GM19452 (cell line): ENCODE measurements at regions not wholly inside any gene's neighbourhood (a gene's known extent, or its start where the extent isn't known, plus 50 kb on each side); places are given as distances from the start of the nearest gene placed in this dataset.

Experiments
- ATAC-seq: cut with Tn5 transposase; IDR thresholded peaks from one replicate; pipeline ENCODE4 v1.9.1; 2021; ENCODE audit not compliant: unreplicated experiment

DNA sequence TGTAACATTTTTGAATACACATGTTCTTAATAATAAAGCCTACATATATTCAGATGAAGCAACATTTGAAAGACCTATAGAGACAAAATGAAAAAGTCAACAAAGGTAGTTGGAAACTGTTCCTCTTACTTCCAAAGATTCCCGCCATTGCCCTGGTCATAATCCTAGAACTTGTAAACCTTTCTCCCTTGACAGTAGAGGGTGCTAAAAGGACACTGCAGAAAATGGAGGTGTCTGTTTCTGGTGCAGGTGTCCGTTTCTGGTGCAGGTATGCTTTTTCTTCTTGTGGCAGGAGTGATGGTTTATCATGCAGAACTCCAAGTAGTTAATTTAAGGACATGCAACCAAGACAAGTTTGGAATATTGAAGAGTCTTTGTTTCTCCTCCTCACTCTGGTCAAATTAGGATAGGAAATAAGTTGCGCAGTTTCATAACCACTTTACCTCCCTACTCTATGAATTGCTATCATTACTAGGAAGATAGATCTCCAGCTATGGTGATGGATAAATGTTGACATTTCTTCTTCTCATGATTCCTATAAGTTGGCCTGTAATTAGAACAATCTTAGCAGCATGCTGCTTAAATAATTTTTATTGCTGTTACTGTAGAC lies 56.0 kb upstream of the FAM174A start:
- ATAC-seq: no peak

DNA sequence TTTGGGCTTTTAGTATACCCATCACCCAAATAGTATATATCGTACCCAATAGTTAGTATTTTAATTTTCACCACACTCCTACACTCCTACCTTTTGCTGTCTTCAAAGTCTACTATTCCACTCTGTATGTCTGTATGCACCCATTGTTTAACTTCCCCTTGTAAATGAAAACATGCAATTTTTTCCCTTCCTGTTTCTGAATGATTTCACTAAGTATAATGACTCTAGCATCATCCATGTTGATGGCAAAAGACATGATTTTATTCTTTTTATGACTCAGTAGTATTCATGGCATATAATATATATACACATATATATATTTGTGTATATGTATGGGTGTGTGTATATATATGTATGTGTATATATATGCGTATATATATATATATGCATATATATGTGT lies 63.1 kb upstream of the FAM174A start:
- no peak for ATAC-seq

DNA sequence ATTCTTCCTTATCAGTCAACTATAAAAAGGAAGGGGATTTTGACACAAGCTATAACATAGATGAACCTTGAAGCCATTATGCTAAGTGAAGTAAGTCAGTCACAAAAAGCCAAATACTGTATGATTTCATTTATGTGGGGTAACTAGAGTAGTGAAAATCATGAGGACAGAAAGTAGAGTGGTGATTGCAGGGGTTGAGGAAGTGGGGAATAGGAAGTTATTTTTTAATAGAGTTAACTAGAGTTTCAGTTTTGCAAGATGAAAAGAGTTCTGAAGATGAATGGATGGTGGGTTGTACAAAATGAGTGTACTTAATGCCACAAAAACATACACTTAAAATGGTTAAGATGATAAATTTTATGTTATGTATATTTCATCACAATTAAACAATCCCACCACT lies 65.4 kb upstream of the FAM174A start:
- peak; percentile 96 for ATAC-seq

DNA sequence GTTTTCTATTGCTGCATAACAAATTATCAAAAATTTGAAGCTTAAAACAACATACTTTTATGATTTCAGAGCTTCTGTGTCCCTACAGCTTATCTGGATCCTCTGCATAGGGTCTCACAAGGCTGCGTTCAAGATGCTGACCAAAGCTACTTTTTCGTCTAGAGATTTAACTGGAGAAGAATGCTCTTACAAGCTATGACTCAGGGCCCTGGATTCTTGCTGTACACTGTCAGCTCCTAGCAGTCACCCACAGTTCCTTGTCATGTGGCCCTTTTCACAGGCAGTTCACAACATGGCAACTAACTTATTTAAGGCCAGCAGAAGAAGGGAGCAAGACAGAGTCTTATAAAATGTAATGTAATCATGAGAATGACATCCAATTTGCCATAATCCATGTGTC lies 70.8 kb upstream of the FAM174A start:
- ATAC-seq: no peak

DNA sequence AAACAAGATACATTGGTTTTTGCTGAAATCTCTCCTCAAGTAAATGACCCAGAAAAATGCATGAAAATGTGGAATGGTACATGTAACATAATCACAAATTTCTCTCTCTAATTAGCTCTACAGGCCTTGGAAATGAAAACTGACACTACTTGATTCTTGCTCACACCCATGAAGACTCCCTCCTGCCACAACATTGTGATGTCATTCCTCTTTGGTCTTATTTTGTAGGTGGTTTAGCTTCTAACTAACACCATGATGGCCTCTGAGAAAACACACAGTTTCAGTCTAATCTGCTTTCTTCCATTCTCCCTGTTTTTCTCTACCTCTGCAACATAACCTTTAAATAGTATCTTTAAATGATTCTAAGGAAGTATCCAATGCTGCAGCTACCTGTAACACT lies 78.6 kb upstream of the FAM174A start:
- no peak for ATAC-seq

DNA sequence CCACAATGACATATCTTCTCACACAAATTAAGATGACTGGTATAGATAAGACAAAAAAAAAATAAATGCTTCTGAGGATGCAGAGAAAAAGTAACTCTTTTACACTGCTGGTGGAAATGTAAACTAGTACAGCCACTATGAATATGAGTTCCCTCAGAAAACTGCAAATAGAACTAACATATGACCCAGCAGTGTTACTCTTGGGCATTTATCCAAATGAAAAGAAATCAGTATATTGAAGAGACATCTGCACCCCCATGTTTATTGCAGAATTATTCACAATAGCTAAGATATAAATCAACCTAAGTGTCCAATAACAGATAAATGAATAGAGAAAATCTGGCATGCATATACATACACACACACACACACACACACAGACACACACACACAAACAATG lies 83.0 kb upstream of the FAM174A start:
- ATAC-seq: no peak

DNA sequence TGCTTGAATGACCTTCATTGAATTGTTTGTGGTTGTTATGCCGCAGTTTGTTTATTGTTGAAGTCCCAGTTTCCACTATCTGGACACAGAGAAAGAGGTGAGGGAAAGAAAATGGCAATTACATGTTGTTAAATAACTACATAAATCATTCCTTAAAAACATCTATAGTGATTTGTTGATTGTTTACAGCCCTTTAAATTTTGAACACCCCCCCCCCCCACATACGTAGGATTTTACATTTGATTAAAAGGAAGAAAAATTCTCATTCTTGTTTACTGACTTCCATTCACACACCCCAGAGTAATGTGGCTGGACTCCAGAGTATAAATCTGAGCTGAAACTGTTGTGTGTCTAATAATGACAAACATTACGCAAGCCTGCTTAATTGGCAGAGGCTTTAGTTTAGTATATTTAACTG lies 87.1 kb upstream of the FAM174A start:
- ATAC-seq: no peak

DNA sequence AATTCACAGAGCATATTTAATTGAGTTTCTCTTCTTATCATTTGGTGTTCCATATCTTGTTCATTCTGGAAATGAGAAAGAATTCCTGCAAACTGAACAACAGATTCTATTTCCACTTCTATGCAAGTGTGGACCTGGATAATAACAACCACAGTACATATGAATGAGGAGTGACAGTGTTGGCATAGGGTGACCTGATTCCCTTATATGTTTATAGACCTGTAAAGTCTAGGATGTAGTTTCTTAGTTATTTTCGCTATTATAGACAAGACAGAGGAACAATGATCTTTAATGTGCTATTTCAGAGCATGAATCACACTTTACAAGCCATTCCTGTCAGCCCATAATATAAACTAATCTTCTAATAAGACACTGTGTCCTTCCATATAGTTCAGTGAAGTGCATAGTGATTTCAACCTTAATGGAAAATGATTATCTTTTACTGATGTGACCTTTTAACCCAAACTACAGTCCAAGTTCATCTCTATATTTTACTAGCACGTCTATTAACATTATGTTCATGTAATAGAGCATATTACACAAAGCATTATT lies 88.2 kb upstream of the FAM174A start:
- ATAC-seq: no peak

DNA sequence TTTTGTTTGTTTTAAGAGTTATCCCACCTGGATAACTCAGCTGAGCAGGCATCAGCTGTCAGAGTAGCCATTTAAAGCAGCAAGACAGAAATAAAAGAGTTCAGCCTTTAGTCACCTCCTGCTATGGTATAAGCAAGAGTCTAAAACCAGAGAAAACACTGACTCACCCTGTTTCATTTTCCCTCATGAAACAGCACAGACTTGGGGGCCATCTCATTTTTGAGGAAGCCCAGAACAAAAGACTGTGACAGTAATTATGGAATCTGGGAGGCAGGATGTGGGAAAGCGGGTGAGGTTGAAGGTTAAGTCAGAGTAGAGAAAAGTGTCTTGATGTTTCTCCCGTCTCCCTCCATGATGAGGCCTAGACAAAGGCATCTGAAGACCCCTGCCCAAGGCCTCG lies 90.2 kb upstream of the FAM174A start:
- no peak for ATAC-seq

DNA sequence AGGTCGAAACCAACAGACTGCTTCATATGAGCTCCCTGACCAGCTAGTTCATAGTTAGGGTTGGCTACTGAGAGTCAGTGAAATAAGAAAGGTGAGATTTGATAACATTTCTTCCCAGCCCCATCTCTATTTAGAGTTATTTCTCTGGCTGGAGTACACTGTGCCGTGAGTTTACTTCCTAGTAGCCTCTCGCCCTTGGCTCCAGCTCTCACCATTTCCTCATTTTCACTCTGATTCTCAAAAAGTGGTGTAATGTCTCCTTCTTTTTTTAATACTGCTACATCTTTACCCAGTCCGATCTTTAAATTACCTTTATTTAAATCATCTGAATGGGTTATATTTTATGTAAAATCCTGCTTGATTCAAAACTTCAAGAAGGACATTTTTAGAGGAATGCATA lies 100.4 kb upstream of the FAM174A start:
- ATAC-seq: no peak

DNA sequence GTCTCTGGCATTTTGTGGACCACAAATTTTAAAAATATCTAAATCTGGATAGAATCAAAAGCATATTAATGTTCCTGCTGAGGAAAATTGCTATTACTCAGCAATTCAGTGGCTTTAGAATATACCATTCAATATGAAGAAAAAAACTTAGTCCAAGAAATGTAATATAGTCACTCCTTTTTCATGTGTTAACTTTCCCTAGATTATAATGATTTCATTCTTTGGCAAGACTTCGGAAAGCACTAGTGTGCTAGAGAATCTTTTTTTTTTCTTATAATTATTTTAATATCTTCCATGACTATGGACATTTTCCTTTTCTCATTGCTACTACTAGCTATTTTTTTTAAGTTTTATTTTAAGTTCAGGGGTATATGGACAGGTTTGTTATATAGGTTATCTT lies 102.4 kb upstream of the FAM174A start:
- no peak for ATAC-seq

DNA sequence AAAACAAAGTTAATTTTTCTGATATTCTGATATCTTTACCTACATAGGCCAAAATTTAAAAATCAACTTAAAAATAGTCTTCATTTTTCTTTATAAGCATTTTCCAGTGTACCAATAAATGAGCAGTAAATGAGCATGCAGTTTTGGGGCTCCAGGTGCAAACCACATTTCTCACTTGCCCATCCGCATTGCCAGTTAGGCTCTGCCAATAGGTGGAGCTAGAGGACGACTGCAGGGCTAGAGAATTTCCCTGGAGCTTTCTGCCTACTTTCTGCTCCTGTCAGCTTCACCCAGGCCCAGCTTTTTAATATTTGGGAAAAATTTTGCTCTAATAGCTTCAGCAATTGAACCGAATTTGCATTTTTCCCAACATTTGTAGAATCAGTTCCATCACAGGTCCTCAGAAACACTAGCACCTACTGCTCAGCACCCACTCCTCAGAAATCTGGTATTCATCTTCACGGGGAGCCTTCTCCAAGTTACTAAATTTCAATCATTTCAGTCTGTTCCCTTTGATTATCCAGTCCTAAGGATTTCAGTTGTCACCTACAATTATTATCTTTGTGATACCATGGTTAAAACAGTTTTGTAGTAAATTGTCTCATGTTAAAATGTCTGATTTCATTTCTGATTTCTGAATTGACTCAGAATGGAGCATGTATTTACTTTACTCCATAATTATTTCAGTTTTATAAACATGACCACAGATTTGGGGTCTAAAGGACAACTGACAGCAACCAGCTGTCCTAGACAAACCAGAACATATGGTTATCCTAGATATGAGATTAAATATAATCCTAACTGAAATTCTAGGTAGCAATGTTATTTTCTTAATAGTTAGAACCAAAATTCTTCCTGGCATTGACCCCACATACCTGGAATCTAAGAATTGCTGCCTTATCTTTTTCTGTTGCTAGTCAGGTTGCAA lies 104.6 kb upstream of the FAM174A start:
- ATAC-seq: peak; percentile 75

DNA sequence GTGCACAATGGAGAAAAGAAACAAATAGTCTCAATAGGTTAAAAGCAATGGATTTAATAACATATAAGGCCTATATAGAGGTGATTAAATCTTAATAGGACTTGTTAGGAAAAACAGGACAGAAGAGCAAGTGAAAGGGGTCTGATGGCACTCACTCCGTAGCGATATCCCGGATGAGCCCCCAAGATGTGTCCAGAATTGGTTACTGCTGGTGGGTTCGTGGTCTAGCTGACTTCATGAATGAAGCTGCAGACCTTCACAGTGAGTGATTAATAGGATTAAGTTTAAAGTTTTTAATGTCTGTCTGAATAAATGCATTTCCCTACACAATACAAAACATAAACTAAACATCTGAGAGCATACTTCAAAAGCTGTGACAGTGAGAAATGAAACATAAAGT lies 110.4 kb upstream of the FAM174A start:
- no peak for ATAC-seq

DNA sequence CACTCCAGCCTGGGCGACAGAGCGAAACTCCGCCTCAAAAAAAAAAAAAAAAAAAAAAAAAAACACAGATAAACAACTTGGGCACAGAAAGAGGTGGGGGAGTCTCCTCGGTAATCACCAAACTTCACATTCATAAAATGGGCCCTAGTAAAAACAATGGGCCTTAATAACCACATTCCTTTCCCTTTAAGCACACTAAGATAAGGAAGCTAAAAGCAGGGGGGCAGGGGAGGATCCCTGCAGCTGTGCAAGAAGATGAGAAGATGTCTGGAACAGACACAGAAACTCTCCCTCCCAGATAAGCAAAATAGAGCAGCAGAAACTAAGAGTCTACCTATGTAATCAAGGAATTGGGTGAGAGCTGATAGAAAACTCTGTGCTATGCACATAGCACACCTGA lies 111.2 kb upstream of the FAM174A start:
- ATAC-seq: no peak

DNA sequence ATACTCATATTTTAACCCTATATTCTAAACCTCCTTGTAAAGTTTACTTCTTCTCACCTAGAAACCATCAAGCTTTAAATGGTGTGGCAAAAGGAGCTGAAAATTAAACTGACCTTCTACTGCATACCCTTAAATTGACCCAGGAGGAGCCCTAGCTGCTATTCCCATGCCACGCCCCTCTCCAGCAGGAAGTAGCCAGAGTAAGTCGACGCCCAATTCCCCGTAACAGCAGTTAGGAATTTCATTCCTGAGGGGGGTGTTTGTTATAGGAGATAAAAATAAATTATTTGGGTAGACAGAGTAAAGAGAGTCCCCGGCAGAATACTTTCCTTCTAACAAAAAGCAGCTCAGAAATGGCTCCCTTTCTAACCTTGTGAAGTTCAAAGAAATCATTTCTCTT lies 111.8 kb upstream of the FAM174A start:
- no peak for ATAC-seq

DNA sequence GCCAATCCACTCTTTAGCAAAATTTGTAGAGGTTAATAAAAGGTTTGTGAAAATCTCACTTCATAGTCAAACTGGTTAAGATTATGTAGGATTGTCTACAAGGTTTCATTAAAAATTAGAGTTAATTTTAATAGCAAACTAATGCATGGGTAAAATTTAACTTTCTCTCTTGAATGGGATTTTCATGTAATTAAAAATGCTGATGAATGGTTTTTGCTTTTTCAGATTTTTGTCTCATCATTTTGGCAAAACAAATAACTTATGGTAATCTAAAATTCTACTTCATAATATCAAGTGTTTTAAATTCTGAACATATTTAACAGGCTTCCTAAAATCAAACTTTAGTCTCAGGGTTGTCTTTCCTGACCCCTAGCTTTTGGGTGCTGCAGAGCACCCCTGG lies 113.8 kb upstream of the FAM174A start:
- no peak for ATAC-seq

DNA sequence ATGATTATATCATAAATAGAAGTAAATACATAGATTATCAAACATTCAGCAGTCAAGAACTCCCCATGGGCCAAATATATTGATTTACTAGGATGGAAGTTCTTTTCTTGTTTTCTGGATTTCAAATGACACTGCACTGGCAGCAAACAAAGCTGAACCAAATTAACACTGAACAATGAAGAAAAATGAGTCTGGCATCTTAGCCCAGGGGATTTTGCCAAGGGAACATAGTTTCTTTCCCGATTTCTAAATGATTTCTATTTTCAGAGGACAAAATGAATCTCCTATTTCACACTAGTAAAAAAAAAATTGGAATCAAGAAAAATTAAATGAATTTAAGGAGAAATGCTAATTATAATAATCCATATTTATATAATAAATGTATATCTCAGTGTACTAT lies 116.9 kb upstream of the FAM174A start:
- ATAC-seq: no peak

DNA sequence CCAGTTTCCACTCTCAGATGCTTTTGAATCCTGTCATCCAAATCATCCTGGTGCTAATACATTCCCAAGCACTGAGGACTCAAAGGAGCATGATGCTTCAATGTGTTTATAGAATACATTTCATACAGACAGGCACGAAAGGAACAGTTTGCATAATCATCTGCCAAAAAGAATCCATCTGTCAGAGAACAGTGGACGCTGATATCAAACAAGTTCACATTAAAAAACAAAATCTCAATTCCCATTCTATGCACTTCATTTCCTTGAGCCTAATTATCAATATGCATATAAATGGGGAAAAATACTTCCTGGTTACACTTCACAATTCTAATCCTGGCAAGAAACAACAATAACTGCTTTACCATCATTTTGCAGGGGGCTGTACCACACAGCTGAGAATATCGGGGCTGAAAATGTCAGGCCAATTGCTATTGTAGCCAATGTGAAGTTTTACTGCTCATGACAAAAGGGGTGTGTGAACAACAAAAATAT lies 125.5 kb upstream of the FAM174A start:
- no peak for ATAC-seq

DNA sequence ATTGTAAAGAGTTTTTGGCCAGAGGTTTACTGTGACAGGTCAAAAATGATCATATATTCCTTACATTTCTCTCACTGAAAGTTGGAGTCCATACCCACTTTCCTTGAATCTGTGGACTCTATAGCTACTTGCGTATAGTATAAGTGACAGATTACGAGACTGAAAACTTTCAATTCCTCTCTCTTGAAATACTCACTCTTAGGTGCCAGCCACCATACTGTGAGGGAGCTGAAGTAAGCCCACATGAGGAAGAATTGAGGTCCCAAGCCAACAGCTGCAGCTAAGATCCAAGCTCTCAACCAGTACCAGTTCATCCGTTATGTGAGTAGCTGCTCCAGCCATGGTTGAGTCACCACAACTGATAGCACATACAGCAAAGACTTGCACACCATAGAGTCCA lies 128.1 kb upstream of the FAM174A start:
- ATAC-seq: no peak

DNA sequence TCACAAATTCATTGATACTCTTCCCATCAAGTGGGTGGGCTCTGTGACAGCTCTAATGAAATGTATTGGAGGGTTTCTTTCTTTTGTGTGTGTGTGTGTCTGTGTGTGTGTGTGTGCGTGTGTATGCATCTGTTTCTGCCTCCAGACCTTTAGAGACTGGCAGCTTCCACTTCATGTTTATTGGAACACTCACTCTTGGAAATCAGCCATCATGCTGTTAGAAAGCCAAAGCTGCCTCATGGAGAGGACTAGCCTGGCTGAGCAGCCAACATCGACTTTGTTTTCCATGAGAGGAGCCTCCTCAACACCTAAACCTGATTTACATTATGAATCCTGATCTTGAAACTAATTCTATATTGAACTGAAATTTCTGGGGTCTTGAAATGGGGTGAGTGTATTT lies 128.5 kb upstream of the FAM174A start:
- ATAC-seq: no peak

DNA sequence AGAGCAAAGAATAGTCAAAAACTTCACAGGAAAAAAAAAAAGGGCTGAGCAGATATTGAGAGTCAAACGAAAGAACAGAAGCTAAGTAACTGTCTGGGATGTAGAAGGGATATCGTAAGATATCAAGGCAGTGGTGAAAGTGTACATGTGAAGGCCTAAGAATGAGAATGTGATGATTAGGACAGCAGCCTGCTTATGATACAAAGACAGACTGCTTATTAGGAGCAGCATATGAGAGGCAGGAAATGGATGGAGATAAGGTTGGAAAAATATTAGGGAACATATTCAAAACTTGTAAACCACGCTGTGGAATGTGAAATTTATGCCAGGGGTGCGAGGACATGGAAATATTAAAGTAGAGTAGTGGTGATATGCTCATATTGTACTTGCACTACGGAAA lies 133.1 kb upstream of the FAM174A start:
- ATAC-seq: no peak

DNA sequence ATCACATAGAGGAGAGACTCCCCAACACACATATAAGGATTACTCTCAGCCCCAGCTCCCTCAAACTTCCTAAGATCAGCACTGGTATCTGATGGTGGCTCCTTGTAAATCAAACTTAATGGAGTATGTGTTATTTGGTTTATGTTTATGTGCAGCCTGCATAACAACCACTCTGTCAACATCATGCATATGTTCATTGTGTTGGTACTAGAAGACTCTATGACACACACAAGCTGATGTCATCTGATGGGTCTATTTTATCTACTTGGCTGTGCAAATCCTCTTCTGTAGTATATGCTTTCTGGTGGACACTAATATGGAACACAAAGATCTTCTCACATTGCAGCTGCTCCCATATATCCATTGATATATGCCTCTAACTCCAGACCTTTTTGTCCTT lies 134.0 kb upstream of the FAM174A start:
- no peak for ATAC-seq
